ENCODE measurements at regions not wholly inside any gene's neighbourhood (a gene's known extent, or its start where the extent isn't known, plus 50 kb on each side); places are given as distances from the start of the nearest gene placed in this dataset.

DNA sequence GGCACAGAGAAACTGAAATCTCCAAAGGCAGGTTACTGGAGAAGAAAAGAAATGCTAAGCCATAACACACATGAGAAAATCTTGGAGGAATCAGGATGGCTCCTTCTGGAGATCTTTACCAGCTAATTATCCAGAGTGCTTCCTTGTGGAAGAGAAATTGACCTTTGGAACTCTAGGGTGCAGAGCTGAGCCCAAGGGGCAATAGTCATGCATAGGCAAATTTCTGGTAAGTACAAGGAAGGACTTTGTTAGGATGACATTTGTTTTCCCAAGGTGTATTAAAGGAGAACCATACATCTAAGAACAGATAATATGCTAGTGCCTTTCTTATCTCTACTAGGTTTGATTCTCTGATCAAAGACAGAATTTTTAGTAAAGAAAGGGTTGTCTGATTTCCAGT, 670.6 kb downstream of the DHX35 start:
- no peak for DNase-seq (ENCODE audit: low spot score)
- Mint-ChIP-seq H3K4me1 (ENCODE audit: low read depth) (no peaks in the 10 kb centered on the region), H3K4me3 (ENCODE audit: unreplicated experiment) (no peak overlapping the region), H3K9me3 (ENCODE audit: low read depth) (no peaks in the 10 kb centered on the region), H3K36me3 (ENCODE audit: low read depth) (no peaks in the 10 kb centered on the region), H3K27ac (ENCODE audit: unreplicated experiment) (no peak overlapping the region), H3K27me3 (ENCODE audit: low read depth) (peaks cover 4% of the 10 kb centered on the region)
- TF ChIP-seq CTCF (IDR thresholded peaks at IDR 0.05) = no peak

- H3K36me3 Mint-ChIP-seq (ENCODE audit: low read depth) = no peaks in the 10 kb centered on the region
- no peak overlapping the region for H3K27ac Mint-ChIP-seq (ENCODE audit: unreplicated experiment)
- no peaks in the 10 kb centered on the region for H3K4me1 Mint-ChIP-seq (ENCODE audit: low read depth)
- H3K27me3 Mint-ChIP-seq (ENCODE audit: low read depth) = peaks cover 7% of the 10 kb centered on the region
- no peak overlapping the region for H3K4me3 Mint-ChIP-seq (ENCODE audit: unreplicated experiment)
- H3K9me3 Mint-ChIP-seq (ENCODE audit: low read depth) = no peaks in the 10 kb centered on the region
- DNase-seq (ENCODE audit: low spot score) = no peak
- no peak for TF ChIP-seq CTCF (IDR thresholded peaks at IDR 0.05)
These were observed 670.0 kb downstream of the DHX35 start for GRCh38 chr20:39632176-39632575.

GRCh38 chr20:39631557-39631956, 669.4 kb downstream of the DHX35 start:
- no peak for TF ChIP-seq CTCF (IDR thresholded peaks at IDR 0.05)
- Mint-ChIP-seq H3K4me3 (ENCODE audit: unreplicated experiment) (no peak overlapping the region), H3K4me1 (ENCODE audit: low read depth) (no peaks in the 10 kb centered on the region), H3K27me3 (ENCODE audit: low read depth) (peaks cover 7% of the 10 kb centered on the region), H3K27ac (ENCODE audit: unreplicated experiment) (no peak overlapping the region), H3K9me3 (ENCODE audit: low read depth) (no peaks in the 10 kb centered on the region), H3K36me3 (ENCODE audit: low read depth) (no peaks in the 10 kb centered on the region)
- no peak for DNase-seq (ENCODE audit: low spot score)

- H3K4me3 Mint-ChIP-seq (ENCODE audit: unreplicated experiment) = no peak overlapping the region
- no peak for DNase-seq (ENCODE audit: low spot score)
- H3K27me3 Mint-ChIP-seq (ENCODE audit: low read depth) = peaks cover 9% of the 10 kb centered on the region
- H3K27ac Mint-ChIP-seq (ENCODE audit: unreplicated experiment) = no peak overlapping the region
- no peaks in the 10 kb centered on the region for H3K36me3 Mint-ChIP-seq (ENCODE audit: low read depth)
- TF ChIP-seq CTCF (IDR thresholded peaks at IDR 0.05) = no peak
- H3K9me3 Mint-ChIP-seq (ENCODE audit: low read depth) = peaks cover 3% of the 10 kb centered on the region
- no peaks in the 10 kb centered on the region for H3K4me1 Mint-ChIP-seq (ENCODE audit: low read depth)
These were observed 668.2 kb downstream of the DHX35 start for GRCh38 chr20:39630215-39630908.

DNA sequence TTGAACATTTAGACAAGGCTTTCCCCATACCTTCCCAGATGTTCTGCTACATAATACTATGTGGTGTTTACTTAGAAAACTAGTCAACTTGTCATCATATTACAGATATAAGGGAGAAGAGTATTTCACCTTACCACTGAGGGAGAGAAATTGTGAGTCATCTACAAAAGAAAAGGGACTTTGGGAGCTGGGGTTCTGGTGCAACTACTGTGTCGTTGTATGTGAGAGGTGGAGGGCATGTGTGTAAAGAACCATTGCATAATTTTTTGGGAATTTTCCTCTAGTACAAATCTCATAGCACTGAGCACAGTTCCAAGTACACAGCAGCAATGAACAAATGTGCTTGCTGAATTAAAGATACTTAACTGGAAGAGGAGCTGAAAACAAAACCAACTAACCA, 665.6 kb downstream of the DHX35 start:
- no peak for DNase-seq (ENCODE audit: low spot score)
- TF ChIP-seq CTCF (IDR thresholded peaks at IDR 0.05) = no peak
- peaks cover 5% of the 10 kb centered on the region for H3K27me3 Mint-ChIP-seq (ENCODE audit: low read depth)
- no peak overlapping the region for H3K27ac Mint-ChIP-seq (ENCODE audit: unreplicated experiment)
- no peak overlapping the region for H3K4me3 Mint-ChIP-seq (ENCODE audit: unreplicated experiment)
- no peaks in the 10 kb centered on the region for H3K4me1 Mint-ChIP-seq (ENCODE audit: low read depth)
- no peaks in the 10 kb centered on the region for H3K36me3 Mint-ChIP-seq (ENCODE audit: low read depth)
- peaks cover 3% of the 10 kb centered on the region for H3K9me3 Mint-ChIP-seq (ENCODE audit: low read depth)

Measured in chondrocyte (in vitro differentiated cells).